H1 (cell line): ENCODE measurements at regions not wholly inside any gene's neighbourhood (a gene's known extent, or its start where the extent isn't known, plus 50 kb on each side); places are given as distances from the start of the nearest gene placed in this dataset.

Source experiments
- CEBPB ChIP-seq: IDR thresholded peaks from 2 replicates; pipeline ENCODE4 v1.6.1; 2012; ENCODE audit warnings: low read depth, low read length
- SIN3A ChIP-seq, 2 experiments: IDR thresholded peaks in 1 of 2; conservative IDR thresholded peaks in 1 of 2; 2 replicates each; pipeline ENCODE4 v1.6.1; 2011 to 2012; ENCODE audit warnings: low read length in 2 of 2, improper control_type of control experiment in 1 of 2, low read depth in 1 of 2, mild to moderate bottlenecking in 1 of 2
- SP1 ChIP-seq: IDR thresholded peaks from 2 replicates; pipeline ENCODE4 v1.6.1; 2011; ENCODE audit warnings: low read depth, low read length
- TCF12 ChIP-seq: IDR thresholded peaks from 2 replicates; pipeline ENCODE4 v1.6.1; 2011; ENCODE audit warnings: low read depth, mild to moderate bottlenecking, low read length
- ZNF274 ChIP-seq: IDR thresholded peaks from 2 replicates; pipeline ENCODE4 v1.7.0; 2012; ENCODE audit warnings: low read length, borderline replicate concordance; ENCODE audit errors: extremely low read depth

- no peak for TF ChIP-seq SP1
- TF ChIP-seq TCF12, result no peak
- TF ChIP-seq ZNF274, result no peak
- no peak for TF ChIP-seq CEBPB
- TF ChIP-seq SIN3A (conservative IDR thresholded peaks at IDR 0.05 in 1 of 2, IDR thresholded peaks at IDR 0.05 in 1 of 2; ENCODE audit: low read depth in 1 of 2, low read length in 2 of 2), result no peak
Measured at GRCh38 chr6:51105357-51105756, 286.7 kb downstream of the TFAP2B start (continued).
